HG02840 (cell line): ENCODE measurements at regions not wholly inside any gene's neighbourhood (a gene's known extent, or its start where the extent isn't known, plus 50 kb on each side); places are given as distances from the start of the nearest gene placed in this dataset.

ENCODE experiments used
- ATAC-seq: cut with Tn5 transposase; IDR thresholded peaks from one replicate; pipeline ENCODE4 v1.9.1; 2021; ENCODE audit warnings: mild to moderate bottlenecking, moderate library complexity, moderate number of reproducible peaks; ENCODE audit not compliant: unreplicated experiment, low FRiP score

- no peak for ATAC-seq
Observed at GRCh38 chr7:142352543-142352942, 94.7 kb upstream of the PRSS58 start.

- ATAC-seq = no peak
Observed at GRCh38 chr7:142351145-142351544, 93.3 kb upstream of the PRSS58 start.

- no peak for ATAC-seq
Observed at GRCh38 chr7:142349670-142350405, 92.0 kb upstream of the PRSS58 start.

GRCh38 chr7:142348921-142349405 is 91.1 kb upstream of the PRSS58 start:
- no peak for ATAC-seq

GRCh38 chr7:142348100-142348499 is 90.2 kb upstream of the PRSS58 start:
- ATAC-seq = no peak

- ATAC-seq = no peak
Observed at GRCh38 chr7:142347091-142347490, 89.2 kb upstream of the PRSS58 start.

- no peak for ATAC-seq
Observed at GRCh38 chr7:142345811-142346210, 88.0 kb upstream of the PRSS58 start.

GRCh38 chr7:142338633-142339501 is 81.0 kb upstream of the PRSS58 start:
- ATAC-seq = no peak

GRCh38 chr7:142337054-142338001 is 79.5 kb upstream of the PRSS58 start:
- ATAC-seq = no peak

- ATAC-seq = no peak
Observed at GRCh38 chr7:142334806-142335205, 76.9 kb upstream of the PRSS58 start.

GRCh38 chr7:142334236-142334635 is 76.4 kb upstream of the PRSS58 start:
- ATAC-seq = no peak

GRCh38 chr7:142332421-142332820 is 74.6 kb upstream of the PRSS58 start:
- ATAC-seq = no peak

GRCh38 chr7:142331941-142332340 is 74.1 kb upstream of the PRSS58 start:
- no peak for ATAC-seq

- no peak for ATAC-seq
Observed at GRCh38 chr7:142329062-142329790, 71.4 kb upstream of the PRSS58 start.

- ATAC-seq = no peak
Observed at GRCh38 chr7:142328551-142328950, 70.7 kb upstream of the PRSS58 start.

GRCh38 chr7:142327628-142328405 is 70.0 kb upstream of the PRSS58 start:
- ATAC-seq = no peak

- no peak for ATAC-seq
Observed at GRCh38 chr7:142323706-142324105, 65.8 kb upstream of the PRSS58 start.

GRCh38 chr7:142321391-142321790 is 63.5 kb upstream of the PRSS58 start:
- ATAC-seq = no peak

GRCh38 chr7:142320883-142321282 is 63.0 kb upstream of the PRSS58 start:
- no peak for ATAC-seq
